Suprapubic skin (tissue), 4 donors: ENCODE measurements at regions not wholly inside any gene's neighbourhood (a gene's known extent, or its start where the extent isn't known, plus 50 kb on each side); places are given as distances from the start of the nearest gene placed in this dataset.

Experiments
- CTCF ChIP-seq, 2 donors: fragments of 200-600 bp in 1 of 2; fragments of 450-650 bp in 1 of 2; sonication (generic) in 1 of 2; IDR thresholded peaks; one replicate each; pipeline ENCODE4 v1.5.1; 2016 to 2019; ENCODE audit warnings: antibody characterized with exemption in 2 of 2, mild to moderate bottlenecking in 1 of 2, moderate library complexity in 1 of 2
- EP300 ChIP-seq: sonication (generic); formaldehyde crosslinking; IDR thresholded peaks from one replicate; pipeline ENCODE4 v1.6.1; 2017; ENCODE audit warnings: antibody characterized with exemption
- POLR2AphosphoS5 ChIP-seq, 3 donors: sonication (generic); formaldehyde crosslinking; IDR thresholded peaks; one replicate each; pipeline ENCODE4 v1.6.1; 2017; ENCODE audit warnings: antibody characterized with exemption in 3 of 3

- TF ChIP-seq EP300 = no peak
- TF ChIP-seq CTCF (IDR thresholded peaks at IDR 0.05) = no peak
- TF ChIP-seq POLR2AphosphoS5 (IDR thresholded peaks at IDR 0.05) = no peak
Measured at GRCh38 chr12:116640281-116640680, 81.1 kb downstream of the MAP1LC3B2 start.
